Activated T-cell treated with anti-CD3 and anti-CD28 coated beads, Interleukin-2, amount 50 U/mL, for 72 hours (primary cell): ENCODE measurements at regions not wholly inside any gene's neighbourhood (a gene's known extent, or its start where the extent isn't known, plus 50 kb on each side); places are given as distances from the start of the nearest gene placed in this dataset.

Source experiments
- ATAC-seq, 2 donors: fragments of 150-1000 bp; cut with Tn5 transposase; replicated peaks in 1 of 2; 2 replicates each; pipeline ENCODE4 v1.10.0; 2021; ENCODE audit warnings: moderate library complexity in 2 of 2, mild to moderate bottlenecking in 1 of 2
- DNase-seq, 2 donors: peaks; one replicate each; pipeline ENCODE4 v3.0.0; 2021 to 2022; ENCODE audit warnings: mixed read lengths in 1 of 2
- H3K27ac Mint-ChIP-seq: one replicate; pipeline ENCODE4 v1.8.0; 2022; ENCODE audit warnings: mild to moderate bottlenecking, moderate library complexity, mixed read lengths
- H3K27me3 Mint-ChIP-seq: one replicate; pipeline ENCODE4 v1.8.0; 2022; ENCODE audit warnings: low read depth, mixed read lengths
- H3K36me3 Mint-ChIP-seq, 2 donors: one replicate each; pipeline ENCODE4 v1.8.0; 2022; ENCODE audit warnings: mixed read lengths in 2 of 2, mild to moderate bottlenecking in 1 of 2; ENCODE audit not compliant: insufficient read depth in 2 of 2
- H3K4me1 Mint-ChIP-seq: one replicate; pipeline ENCODE4 v1.8.0; 2022; ENCODE audit warnings: low read depth, mixed read lengths
- H3K4me3 Mint-ChIP-seq, 2 donors: one replicate each; pipeline ENCODE4 v1.8.0; 2022; ENCODE audit warnings: mild to moderate bottlenecking in 2 of 2, mixed read lengths in 2 of 2, moderate library complexity in 2 of 2
- H3K9me3 Mint-ChIP-seq, 2 donors: one replicate each; pipeline ENCODE4 v1.8.0; 2022; ENCODE audit warnings: mixed read lengths in 2 of 2

DNA sequence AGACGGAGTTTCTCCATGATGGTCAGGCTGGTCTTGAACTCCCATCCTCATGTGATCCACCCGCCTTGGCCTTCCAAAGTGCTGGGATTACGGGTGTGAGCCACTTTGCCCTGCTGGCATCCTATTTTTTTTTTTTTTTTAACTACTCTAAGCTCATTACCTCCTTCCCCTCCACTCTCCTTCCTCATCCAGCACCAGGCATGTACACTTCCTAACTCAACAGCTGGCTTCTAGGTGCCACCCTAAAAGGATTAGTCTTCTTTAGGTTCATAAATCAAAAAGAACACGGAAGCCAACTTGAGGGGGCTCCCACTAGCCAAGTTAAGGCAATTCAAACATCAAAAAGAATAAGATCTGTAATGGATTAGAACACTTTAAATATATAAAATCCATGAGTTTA is 70.6 kb upstream of the TEX51 start:
- DNase-seq (no peak), ATAC-seq (no peak)
- no peak overlapping the region for H3K27ac Mint-ChIP-seq
- no peaks in the 10 kb centered on the region for H3K36me3 Mint-ChIP-seq
- H3K4me1 Mint-ChIP-seq: no peaks in the 10 kb centered on the region
- no peak overlapping the region for H3K4me3 Mint-ChIP-seq
- H3K27me3 Mint-ChIP-seq: no peaks in the 10 kb centered on the region
- H3K9me3 Mint-ChIP-seq: no peaks in the 10 kb centered on the region

DNA sequence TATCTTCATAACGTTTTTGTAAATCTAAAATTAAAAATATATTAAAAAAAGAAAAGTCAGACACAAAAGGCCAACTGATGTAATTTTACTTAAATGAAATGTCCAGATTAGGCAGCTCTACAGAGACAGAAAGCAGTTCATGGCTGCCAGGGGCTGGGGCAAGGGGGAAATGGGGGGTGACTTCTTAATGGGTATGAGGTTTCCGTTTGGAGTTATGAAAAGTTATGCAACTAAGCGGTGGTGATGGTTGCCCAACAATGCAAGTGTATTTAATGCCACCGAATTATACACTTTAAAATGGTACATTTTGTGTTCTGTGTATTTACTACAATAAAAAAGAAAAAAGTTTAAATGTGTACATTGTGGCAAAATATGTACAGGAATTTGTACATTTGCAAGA is 70.2 kb upstream of the TEX51 start:
- no peak overlapping the region for H3K27ac Mint-ChIP-seq
- no peaks in the 10 kb centered on the region for H3K27me3 Mint-ChIP-seq
- no peaks in the 10 kb centered on the region for H3K4me1 Mint-ChIP-seq
- no peaks in the 10 kb centered on the region for H3K36me3 Mint-ChIP-seq
- no peak overlapping the region for H3K4me3 Mint-ChIP-seq
- H3K9me3 Mint-ChIP-seq: no peaks in the 10 kb centered on the region
- DNase-seq (no peak), ATAC-seq (no peak)

DNA sequence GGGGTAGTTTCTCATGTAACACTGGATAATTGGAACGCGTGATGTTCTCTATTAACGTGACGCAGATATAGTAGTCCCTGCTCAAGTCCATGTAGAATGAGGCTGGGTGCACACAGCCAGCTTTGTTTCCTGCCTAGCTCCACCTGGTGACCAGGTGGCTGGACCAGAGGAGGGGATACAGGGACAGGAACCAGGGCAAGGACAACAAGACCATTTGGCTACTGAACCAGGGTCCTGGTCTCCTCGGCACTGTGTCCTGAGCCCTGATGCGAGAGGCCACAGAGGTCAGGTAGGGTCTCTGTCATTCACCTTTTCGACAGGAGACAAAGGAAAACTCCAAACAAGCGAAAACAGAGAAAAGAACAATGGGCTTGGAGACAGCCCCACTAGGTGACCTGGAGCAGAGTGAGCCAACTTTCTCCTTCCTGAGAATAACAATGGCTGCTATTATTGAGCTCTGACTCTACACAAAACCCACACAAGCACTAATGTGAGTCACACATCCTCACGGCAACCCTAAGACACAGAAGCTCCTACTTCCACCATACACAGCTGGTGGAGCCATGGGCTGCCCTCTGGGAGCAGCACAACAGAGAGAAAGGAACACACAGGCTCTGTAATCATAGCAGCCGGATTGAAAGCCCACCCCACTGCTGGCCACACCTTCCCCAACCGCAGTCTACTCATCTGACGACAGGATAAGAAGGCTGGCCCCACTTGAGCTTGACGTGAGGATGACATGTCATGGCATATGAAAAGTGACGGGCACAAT is 67.3 kb upstream of the TEX51 start:
- no peak for DNase-seq
- no peaks in the 10 kb centered on the region for H3K9me3 Mint-ChIP-seq
- no peaks in the 10 kb centered on the region for H3K4me1 Mint-ChIP-seq
- no peak for ATAC-seq
- H3K27me3 Mint-ChIP-seq: no peaks in the 10 kb centered on the region
- H3K4me3 Mint-ChIP-seq: no peak overlapping the region
- no peaks in the 10 kb centered on the region for H3K36me3 Mint-ChIP-seq
- no peak overlapping the region for H3K27ac Mint-ChIP-seq

DNA sequence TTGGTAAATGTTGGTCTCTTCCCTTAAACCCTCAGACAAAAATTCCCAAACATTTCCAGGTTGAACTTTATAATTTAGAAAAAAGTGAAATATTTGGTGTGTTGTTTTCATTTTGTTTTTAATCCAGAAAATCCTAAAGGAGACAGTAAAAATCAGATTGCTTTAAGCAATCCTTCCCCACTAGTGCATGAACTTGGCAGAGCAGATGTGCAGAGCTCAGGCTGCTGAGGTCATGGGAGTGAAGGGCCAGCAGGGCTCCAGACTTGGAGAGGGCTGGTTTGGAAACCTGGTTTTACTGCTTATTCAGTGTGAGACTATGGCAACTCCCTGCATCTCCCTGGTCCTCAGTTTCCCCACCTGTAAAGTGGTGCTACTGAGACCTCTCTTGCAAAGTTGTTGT is 66.7 kb upstream of the TEX51 start:
- Mint-ChIP-seq H3K27me3 (no peaks in the 10 kb centered on the region), H3K27ac (no peak overlapping the region), H3K4me1 (no peaks in the 10 kb centered on the region), H3K9me3 (no peaks in the 10 kb centered on the region), H3K4me3 (no peak overlapping the region), H3K36me3 (no peaks in the 10 kb centered on the region)
- DNase-seq: no peak
- ATAC-seq: no peak

DNA sequence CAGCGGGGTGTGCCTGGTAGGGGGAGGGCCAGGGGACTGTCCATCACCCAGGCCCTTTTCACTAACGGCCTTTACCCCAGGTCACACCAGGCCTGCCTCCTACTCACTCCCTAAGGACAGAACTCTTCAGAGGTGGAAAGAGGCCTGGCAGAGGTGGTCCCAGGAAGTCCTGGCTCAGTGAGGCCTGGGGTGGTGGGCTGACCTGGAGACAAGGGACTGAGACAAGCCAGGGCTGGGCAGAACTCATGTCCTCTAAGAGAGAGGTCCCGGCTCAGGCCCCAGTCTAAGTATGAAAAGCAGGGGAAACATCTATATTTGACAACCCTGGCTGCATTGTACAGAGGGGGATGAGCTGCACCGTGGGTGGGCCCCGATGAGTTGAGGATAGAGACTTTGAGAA is 65.9 kb upstream of the TEX51 start:
- H3K27ac Mint-ChIP-seq: no peak overlapping the region
- no peaks in the 10 kb centered on the region for H3K4me1 Mint-ChIP-seq
- DNase-seq (no peak), ATAC-seq (no peak)
- H3K27me3 Mint-ChIP-seq: no peaks in the 10 kb centered on the region
- no peaks in the 10 kb centered on the region for H3K36me3 Mint-ChIP-seq
- H3K9me3 Mint-ChIP-seq: no peaks in the 10 kb centered on the region
- no peak overlapping the region for H3K4me3 Mint-ChIP-seq

DNA sequence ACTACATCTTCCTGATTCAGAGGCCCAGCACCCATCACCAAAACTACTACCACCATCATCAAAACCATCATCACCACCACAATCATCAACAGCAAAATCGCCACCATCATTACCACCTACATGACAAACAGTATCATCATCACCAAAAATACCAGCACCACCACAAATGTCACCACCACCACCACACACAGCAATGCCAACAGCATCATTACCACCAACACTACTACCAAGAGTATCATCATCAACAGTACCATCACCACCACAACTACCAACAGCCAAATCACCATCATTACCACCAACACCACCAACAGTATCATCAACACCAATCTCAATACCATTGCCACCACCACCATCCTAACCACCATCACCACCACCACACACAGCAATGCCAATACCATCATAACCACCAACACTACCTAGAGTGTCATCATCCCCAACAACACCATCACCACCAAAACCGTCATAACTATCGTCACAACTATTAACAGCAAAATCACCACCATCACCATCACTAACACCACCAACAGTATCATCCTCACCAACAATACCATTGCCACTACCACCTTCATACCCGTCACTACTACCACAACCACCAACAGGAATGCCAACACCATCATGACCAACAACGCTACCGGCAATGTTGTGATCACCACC is 64.6 kb upstream of the TEX51 start:
- DNase-seq (no peak), ATAC-seq (no peak)
- H3K27me3 Mint-ChIP-seq: no peaks in the 10 kb centered on the region
- H3K4me1 Mint-ChIP-seq: no peaks in the 10 kb centered on the region
- no peaks in the 10 kb centered on the region for H3K36me3 Mint-ChIP-seq
- H3K27ac Mint-ChIP-seq: no peak overlapping the region
- H3K4me3 Mint-ChIP-seq: no peak overlapping the region
- H3K9me3 Mint-ChIP-seq: no peaks in the 10 kb centered on the region

DNA sequence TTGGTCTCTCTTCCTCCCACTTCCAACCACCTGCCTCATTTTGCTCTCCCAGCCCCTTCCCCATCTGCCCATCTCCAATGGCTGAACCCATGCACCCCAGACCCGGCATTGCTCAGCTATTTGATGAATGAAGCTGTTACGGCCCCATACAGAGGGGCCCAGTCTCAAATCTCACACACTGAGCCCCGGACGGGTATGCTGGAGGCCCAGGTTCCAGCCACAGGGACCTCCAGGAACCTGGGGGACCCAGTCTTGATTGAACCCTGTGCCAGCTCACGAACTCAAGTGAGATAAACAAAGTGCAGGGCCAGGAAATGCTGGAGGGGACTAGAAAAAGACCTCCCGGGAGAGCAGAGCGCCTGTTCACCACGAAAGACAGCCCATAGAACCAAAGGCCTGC is 63.4 kb upstream of the TEX51 start:
- Mint-ChIP-seq H3K36me3 (no peaks in the 10 kb centered on the region), H3K4me3 (no peak overlapping the region), H3K4me1 (no peaks in the 10 kb centered on the region), H3K27me3 (peaks cover 8% of the 10 kb centered on the region), H3K9me3 (no peaks in the 10 kb centered on the region), H3K27ac (no peak overlapping the region)
- DNase-seq (no peak), ATAC-seq (no peak)

DNA sequence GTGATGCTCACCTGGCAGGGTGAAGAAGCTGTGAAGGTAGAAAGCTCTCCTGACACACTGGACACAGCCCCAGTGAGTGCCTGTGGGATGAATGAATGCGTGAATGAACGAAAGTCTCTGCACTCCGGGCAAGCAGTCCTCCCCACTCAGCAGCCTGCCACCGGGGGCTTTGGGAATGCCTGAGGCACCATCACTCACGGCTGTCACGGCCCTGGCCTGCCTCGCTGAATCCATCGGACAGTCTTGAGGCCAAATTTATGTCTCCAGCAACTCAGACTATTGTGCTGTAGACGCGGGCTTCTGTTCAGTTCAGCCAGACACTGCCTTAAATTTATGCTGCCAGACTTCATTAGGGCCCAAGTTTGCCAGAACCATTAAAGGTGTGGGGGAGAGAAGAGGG is 62.9 kb upstream of the TEX51 start:
- no peak overlapping the region for H3K27ac Mint-ChIP-seq
- ATAC-seq (no peak), DNase-seq (no peak)
- no peak overlapping the region for H3K4me3 Mint-ChIP-seq
- H3K27me3 Mint-ChIP-seq: peaks cover 13% of the 10 kb centered on the region
- H3K36me3 Mint-ChIP-seq: no peaks in the 10 kb centered on the region
- H3K9me3 Mint-ChIP-seq: no peaks in the 10 kb centered on the region
- H3K4me1 Mint-ChIP-seq: no peaks in the 10 kb centered on the region

DNA sequence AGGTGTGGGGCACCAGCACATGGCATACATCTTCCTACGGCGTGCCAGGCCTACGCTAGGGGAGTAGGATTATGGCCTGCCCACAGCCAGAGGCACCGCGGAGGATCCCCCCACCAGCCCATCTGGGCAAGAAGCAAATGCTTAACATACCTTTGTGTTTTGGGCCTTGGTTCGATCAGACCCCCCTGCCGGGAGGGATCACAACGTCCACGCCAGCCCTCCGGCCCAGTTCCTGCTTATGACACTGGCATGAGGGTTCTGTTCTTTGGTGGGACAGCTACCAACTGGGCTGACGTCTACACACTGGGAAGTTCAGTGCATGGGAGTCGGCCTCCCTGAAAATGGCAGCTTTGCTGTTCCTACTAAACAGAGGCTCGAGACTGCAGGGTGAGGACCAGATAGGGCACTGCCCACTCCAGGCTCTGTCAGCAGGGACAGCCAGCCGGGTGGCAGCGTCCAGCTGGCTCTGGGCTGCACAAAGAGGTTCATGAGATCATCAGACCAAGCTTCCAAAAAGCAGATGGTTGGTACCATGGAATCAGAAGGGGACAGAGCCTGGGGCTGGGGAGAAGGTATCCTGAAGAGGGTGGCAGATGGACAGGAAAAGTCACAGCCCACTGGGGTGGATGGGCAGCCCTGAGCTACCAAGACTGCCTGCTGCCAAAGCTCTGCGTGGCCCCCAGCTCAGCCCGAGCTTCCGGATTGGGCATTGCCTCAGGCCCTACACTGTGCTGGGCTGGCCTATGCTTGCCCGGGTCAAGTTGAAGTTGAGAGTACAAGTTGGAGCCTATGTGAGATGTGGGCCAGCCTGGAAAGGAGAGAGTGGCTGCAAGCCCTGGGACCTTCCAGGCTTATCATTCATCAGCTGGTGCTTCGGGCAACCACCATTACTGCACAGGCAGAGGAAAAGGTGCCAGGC is 61.7 kb upstream of the TEX51 start:
- DNase-seq: no peak
- Mint-ChIP-seq H3K27me3 (peaks cover 13% of the 10 kb centered on the region), H3K36me3 (no peaks in the 10 kb centered on the region), H3K27ac (no peak overlapping the region), H3K4me1 (no peaks in the 10 kb centered on the region), H3K9me3 (no peaks in the 10 kb centered on the region), H3K4me3 (no peak overlapping the region)
- no peak for ATAC-seq

DNA sequence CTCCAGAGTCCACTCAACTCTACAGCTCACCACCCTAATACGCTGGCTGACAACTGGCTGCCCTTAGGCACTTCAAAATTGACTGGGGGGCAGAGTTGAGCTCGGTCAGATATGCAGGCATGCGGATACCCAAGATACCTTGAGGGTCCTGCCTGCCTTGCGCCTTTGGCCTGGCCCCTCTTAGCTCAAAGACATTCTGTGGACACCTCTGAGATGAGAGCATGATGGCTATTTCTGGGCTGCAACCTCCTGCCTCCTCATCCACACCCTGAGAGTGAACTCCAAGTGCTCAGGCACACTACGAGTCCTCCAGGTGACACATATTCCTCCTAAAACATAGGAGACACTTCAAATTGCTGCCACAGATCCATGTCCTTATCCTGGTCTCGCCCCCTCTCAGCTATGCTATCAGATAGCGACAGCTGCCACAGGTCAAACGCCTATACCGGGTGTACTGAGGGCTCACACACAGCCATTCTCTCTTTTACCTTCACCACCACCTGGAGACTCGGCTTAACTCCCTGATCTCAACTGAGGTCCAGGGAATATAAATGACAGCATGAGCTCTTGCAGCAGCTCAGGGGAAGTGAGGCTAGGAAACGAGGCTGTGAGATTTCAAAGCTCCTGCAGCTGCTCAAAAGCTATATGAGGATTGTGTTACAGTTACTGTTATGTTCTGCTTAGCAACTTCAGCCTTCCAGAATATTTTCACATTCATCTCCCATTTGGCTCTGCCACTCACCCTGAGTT is 60.5 kb upstream of the TEX51 start:
- H3K27me3 Mint-ChIP-seq: peaks cover 13% of the 10 kb centered on the region
- H3K27ac Mint-ChIP-seq: no peak overlapping the region
- H3K4me1 Mint-ChIP-seq: no peaks in the 10 kb centered on the region
- no peak overlapping the region for H3K4me3 Mint-ChIP-seq
- DNase-seq: no peak
- ATAC-seq: no peak
- H3K9me3 Mint-ChIP-seq: no peaks in the 10 kb centered on the region
- H3K36me3 Mint-ChIP-seq: no peaks in the 10 kb centered on the region

DNA sequence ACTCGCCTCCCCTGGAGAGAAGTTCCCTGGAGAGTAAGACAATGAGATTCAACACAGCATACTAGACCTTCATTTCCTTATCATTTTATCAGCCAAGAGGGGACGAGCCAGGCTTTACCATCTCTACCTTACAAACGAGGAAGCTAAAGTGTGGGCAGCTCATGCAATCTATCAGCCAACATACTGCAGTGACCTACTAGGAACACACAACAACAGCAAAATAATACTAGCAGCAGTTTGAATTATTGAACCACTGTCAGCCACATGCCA is 60.0 kb upstream of the TEX51 start:
- ATAC-seq (no peak), DNase-seq (no peak)
- Mint-ChIP-seq H3K9me3 (no peaks in the 10 kb centered on the region), H3K36me3 (no peaks in the 10 kb centered on the region), H3K4me1 (no peaks in the 10 kb centered on the region), H3K27ac (no peak overlapping the region), H3K27me3 (peaks cover 13% of the 10 kb centered on the region), H3K4me3 (no peak overlapping the region)

DNA sequence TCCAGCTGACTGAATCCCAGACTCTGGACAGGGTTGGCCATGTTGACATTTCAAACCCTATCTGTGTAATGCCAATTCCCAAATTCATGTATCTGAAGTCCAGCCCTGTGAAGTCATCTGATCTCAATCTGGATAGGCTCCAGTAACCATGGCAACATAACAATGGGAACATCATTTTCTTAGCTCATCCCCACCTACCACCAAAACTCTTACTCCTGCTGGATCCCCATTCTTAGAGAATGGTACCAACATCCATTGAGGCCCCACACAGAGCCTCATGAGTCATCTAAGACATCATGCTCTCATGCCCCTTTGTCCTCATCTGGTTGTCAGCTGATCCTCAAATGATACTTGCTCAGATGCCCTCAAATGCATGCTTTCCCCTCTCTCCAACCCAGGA is 58.9 kb upstream of the TEX51 start:
- Mint-ChIP-seq H3K27ac (no peak overlapping the region), H3K4me1 (no peaks in the 10 kb centered on the region), H3K4me3 (no peak overlapping the region), H3K9me3 (no peaks in the 10 kb centered on the region), H3K36me3 (no peaks in the 10 kb centered on the region), H3K27me3 (peaks cover 13% of the 10 kb centered on the region)
- DNase-seq: no peak
- no peak for ATAC-seq

DNA sequence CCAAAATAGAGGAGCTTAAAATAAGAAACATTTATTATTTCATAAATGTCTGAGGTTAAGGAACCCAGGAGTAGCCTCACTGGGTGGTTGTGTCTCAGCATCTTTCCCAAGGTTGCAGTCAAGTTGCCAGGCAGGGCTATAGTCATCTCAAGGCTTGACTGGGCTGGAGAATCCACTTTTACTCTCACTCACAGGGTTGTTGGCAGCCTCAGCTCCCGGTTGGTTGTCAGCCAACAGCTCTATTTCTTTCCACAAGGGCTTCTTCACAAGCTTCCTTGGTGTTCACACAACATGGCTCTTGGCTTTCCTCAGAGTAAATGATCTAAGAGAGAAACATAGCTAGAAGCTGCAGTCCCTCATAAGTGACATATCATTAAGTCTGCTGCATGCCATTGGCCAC is 55.6 kb upstream of the TEX51 start:
- no peak overlapping the region for H3K4me3 Mint-ChIP-seq

More for the DNA sequence above, 55.6 kb upstream of the TEX51 start:
- Mint-ChIP-seq H3K36me3 (no peaks in the 10 kb centered on the region), H3K9me3 (no peaks in the 10 kb centered on the region), H3K27ac (no peak overlapping the region), H3K27me3 (peaks cover 13% of the 10 kb centered on the region), H3K4me1 (no peaks in the 10 kb centered on the region)
- no peak for DNase-seq
- ATAC-seq: no peak
